IMR-90 (cell line): ENCODE measurements at regions not wholly inside any gene's neighbourhood (a gene's known extent, or its start where the extent isn't known, plus 50 kb on each side); places are given as distances from the start of the nearest gene placed in this dataset.

ENCODE experiments used
- ATAC-seq: fragments of 200-7000 bp; cut with Tn5 transposase; 2 replicates; pipeline ENCODE4 v1.9.1; 2020; ENCODE audit warnings: low read depth, mild to moderate bottlenecking, moderate library complexity
- BruUV-seq: library from RNA; stranded (reverse); fragments of 400-500 nt; replicated peaks from 2 replicates; lab custom pipeline; 2021; lab: Mats Ljungman, UMichigan
- CTCF ChIA-PET: fragments of 300-600 bp; formaldehyde crosslinking; extraction: SDS; loops from one replicate; lab custom pipeline; 2021; ENCODE audit warnings: antibody characterized with exemption; lab: Yijun Ruan, JAX
- POLR2A ChIA-PET: fragments of 300-600 bp; sonication (Branson Sonifier 250); formaldehyde crosslinking; loops from one replicate; lab custom pipeline; 2022; ENCODE audit warnings: antibody characterized with exemption; ENCODE audit not compliant: unreplicated experiment; lab: Charles Lee
- DNase-seq: peaks from one replicate; pipeline ENCODE4 v3.0.0; 2013
- H2AFZ ChIP-seq: replicated peaks from 2 replicates; pipeline ENCODE3; 2013; ENCODE audit warnings: low read length, mild to moderate bottlenecking; ENCODE audit not compliant: poor library complexity
- H2AK5ac ChIP-seq: 2 replicates; pipeline ENCODE4 v1.6.1; 2013; ENCODE audit warnings: low read depth, low read length, inconsistent platforms
- H2AK9ac ChIP-seq: replicated peaks from 2 replicates; pipeline ENCODE3; 2013; ENCODE audit warnings: mild to moderate bottlenecking, low read depth, low read length, moderate library complexity; ENCODE audit not compliant: poor library complexity
- H2BK120ac ChIP-seq: 2 replicates; pipeline ENCODE4 v1.6.1; 2013; ENCODE audit warnings: low read depth, low read length, inconsistent platforms
- H2BK15ac ChIP-seq: 3 replicates; pipeline ENCODE4 v1.6.1; 2013; ENCODE audit warnings: low read depth, low read length, inconsistent platforms
- H2BK20ac ChIP-seq: 2 replicates; pipeline ENCODE4 v1.6.1; 2013; ENCODE audit warnings: low read depth, mild to moderate bottlenecking, inconsistent platforms, low read length, moderate library complexity
- H2BK5ac ChIP-seq: 2 replicates; pipeline ENCODE4 v1.6.1; 2013; ENCODE audit warnings: mild to moderate bottlenecking, low read depth, low read length, inconsistent platforms; ENCODE audit not compliant: poor library complexity, severe bottlenecking
- H3K14ac ChIP-seq: replicated peaks from 2 replicates; pipeline ENCODE4 v1.6.1; 2013; ENCODE audit warnings: low read depth, low read length, inconsistent platforms
- H3K18ac ChIP-seq: 2 replicates; pipeline ENCODE4 v1.6.1; 2013; ENCODE audit warnings: low read depth, low read length, control low read depth
- H3K23ac ChIP-seq: 2 replicates; pipeline ENCODE4 v1.6.1; 2013; ENCODE audit warnings: low read depth, low read length, inconsistent platforms
- H3K27ac ChIP-seq: 2 replicates; pipeline ENCODE4 v1.5.1; 2013; ENCODE audit warnings: mild to moderate bottlenecking, control low read depth, low read length; ENCODE audit not compliant: insufficient read depth
- H3K27me3 ChIP-seq: 2 replicates; pipeline ENCODE4 v1.6.1; 2013; ENCODE audit warnings: low read length; ENCODE audit not compliant: control insufficient read depth, insufficient read depth
- H3K36me3 ChIP-seq: 2 replicates; pipeline ENCODE4 v1.6.1; 2013; ENCODE audit warnings: low read length, mixed read lengths; ENCODE audit not compliant: control insufficient read depth, insufficient read depth
- H3K4ac ChIP-seq: 2 replicates; pipeline ENCODE4 v1.6.1; 2013; ENCODE audit warnings: low read depth, low read length, inconsistent platforms
- H3K4me1 ChIP-seq: 2 replicates; pipeline ENCODE4 v1.6.1; 2013; ENCODE audit warnings: low read length, mixed read lengths; ENCODE audit not compliant: control insufficient read depth, insufficient read depth
- H3K4me2 ChIP-seq: 2 replicates; pipeline ENCODE4 v1.6.1; 2013; ENCODE audit warnings: low read depth, mild to moderate bottlenecking, control low read depth, low read length, moderate library complexity
- H3K4me3 ChIP-seq: 2 replicates; pipeline ENCODE4 v1.5.1; 2013; ENCODE audit warnings: low read depth, mild to moderate bottlenecking, control low read depth, low read length, moderate library complexity; ENCODE audit not compliant: insufficient read depth
- H3K56ac ChIP-seq: 2 replicates; pipeline ENCODE4 v1.6.1; 2013; ENCODE audit warnings: low read length, inconsistent platforms; ENCODE audit not compliant: insufficient read depth; ENCODE audit errors: extremely low read depth
- H3K79me1 ChIP-seq, 2 experiments: 2 replicates each; pipeline ENCODE4 v1.6.1; 2013; ENCODE audit warnings: low read length in 2 of 2, inconsistent platforms in 1 of 2, low read depth in 1 of 2
- H3K9ac ChIP-seq: 2 replicates; pipeline ENCODE4 v1.6.1; 2013; ENCODE audit warnings: low read depth, low read length, control low read depth
- H3K9me1 ChIP-seq: 2 replicates; pipeline ENCODE4 v1.6.1; 2013; ENCODE audit warnings: low read length, inconsistent platforms; ENCODE audit not compliant: insufficient read depth
- H3K9me3 ChIP-seq: 2 replicates; pipeline ENCODE4 v1.6.1; 2013; ENCODE audit warnings: low read length; ENCODE audit not compliant: control insufficient read depth, insufficient read depth
- H4K20me1 ChIP-seq: 2 replicates; pipeline ENCODE4 v1.6.1; 2013; ENCODE audit warnings: low read length, inconsistent platforms; ENCODE audit not compliant: insufficient read depth
- H4K5ac ChIP-seq: 2 replicates; pipeline ENCODE4 v1.6.1; 2013; ENCODE audit warnings: mild to moderate bottlenecking, low read depth, low read length, control low read depth
- H4K8ac ChIP-seq, 2 experiments: 2 replicates each; pipeline ENCODE4 v1.6.1; 2013; ENCODE audit warnings: low read depth in 2 of 2, low read length in 2 of 2, control low read depth in 1 of 2, inconsistent platforms in 1 of 2
- H4K91ac ChIP-seq: 2 replicates; pipeline ENCODE4 v1.6.1; 2013; ENCODE audit warnings: low read depth, low read length, inconsistent platforms; ENCODE audit not compliant: insufficient read depth
- CEBPB ChIP-seq: IDR thresholded peaks from 2 replicates; pipeline ENCODE4 v1.6.1; 2012; ENCODE audit warnings: low read depth, low read length, improper control_type of control experiment
- MAFK ChIP-seq: IDR thresholded peaks from 2 replicates; pipeline ENCODE4 v1.6.1; 2012; ENCODE audit warnings: low read depth, low read length, improper control_type of control experiment
- MAZ ChIP-seq: IDR thresholded peaks from 2 replicates; pipeline ENCODE4 v1.6.1; 2012; ENCODE audit warnings: low read depth, mild to moderate bottlenecking, low read length, improper control_type of control experiment, moderate library complexity, borderline replicate concordance
- NFE2L2 ChIP-seq: fragments of 150-350 bp; IDR thresholded peaks from 2 replicates; pipeline ENCODE4 v1.6.1; 2016; ENCODE audit warnings: low read depth, mild to moderate bottlenecking, low read length
- RCOR1 ChIP-seq: IDR thresholded peaks from 2 replicates; pipeline ENCODE4 v1.6.1; 2012; ENCODE audit warnings: mild to moderate bottlenecking, low read length, improper control_type of control experiment; ENCODE audit not compliant: insufficient replicate concordance
- WGBS, 2 experiments: methylation state at CpG; one replicate each; pipeline versions ENCODE4 v1.1.5 to v1.1.7; 2013; ENCODE audit warnings: missing lambda C conversion rate in 2 of 2; ENCODE audit not compliant: insufficient read length in 1 of 2; ENCODE audit errors: extremely low coverage in 2 of 2; 5-methylcytosine and 5-hydroxymethylcytosine counted together
- dilution Hi-C: fragments of 300-500 bp; cut with HindIII; formaldehyde crosslinking; loops from one replicate; pipeline ENCODE4 v1.14.3; 2018; ENCODE audit warnings: low sequenced_read_pairs; ENCODE audit not compliant: unreplicated experiment
- in situ Hi-C: fragments of 300-500 bp; cut with MboI; formaldehyde crosslinking; loops from 3 replicates; pipeline ENCODE4 v1.14.3; 2019; ENCODE audit warnings: low sequenced_read_pairs, inconsistent platforms, mixed read lengths
- intact Hi-C: fragments of 100-400 bp; cut with micrococcal nuclease; formaldehyde crosslinking; loops from 2 replicates; pipeline ENCODE4 v1.10.0; 2022

- Histone ChIP-seq H3K36me3 (no peaks in the 10 kb centered on the region), H2BK5ac (no peak overlapping the region), H3K4me1 (no peaks in the 10 kb centered on the region), H4K8ac (no peak overlapping the region), H4K91ac (no peak overlapping the region), H2AFZ (no peak overlapping the region), H4K20me1 (no peaks in the 10 kb centered on the region), H3K14ac (no peak overlapping the region), H2AK5ac (no peak overlapping the region), H2BK120ac (no peak overlapping the region), H2BK15ac (no peak overlapping the region), H3K9me1 (no peaks in the 10 kb centered on the region), H3K79me1 (no peaks in the 10 kb centered on the region), H3K27ac (no peak overlapping the region), H3K18ac (no peak overlapping the region), H3K4ac (no peak overlapping the region), H4K5ac (no peak overlapping the region), H3K4me3 (no peak overlapping the region), H3K56ac (no peak overlapping the region), H2BK20ac (no peak overlapping the region), H3K4me2 (no peak overlapping the region), H3K9ac (no peak overlapping the region), H3K23ac (no peak overlapping the region), H3K27me3 (no peaks in the 10 kb centered on the region), H2AK9ac (no peak overlapping the region), H3K9me3 (peaks cover 62% of the 10 kb centered on the region)
- CTCF ChIA-PET, result no interaction called here
- dilution Hi-C loops (no loop called here), intact Hi-C loops (no loop called here), in situ Hi-C loops (no loop called here)
- POLR2A ChIA-PET, result no interaction called here
- BruUV-seq, result no TSS peak
- ATAC-seq (no peak), DNase-seq (no peak)
- 15% methylated on average over 4 of the region's 13 CpGs; no CpG with 5 or more reads in 1 of the 2 experiments for WGBS, 2 experiments
- TF ChIP-seq CEBPB (no peak), NFE2L2 (no peak), MAZ (no peak), MAFK (no peak), RCOR1 (no peak)
Observed at GRCh38 chr6:167566711-167567141, 241.8 kb downstream of the TTLL2 start.
